ENCODE measurements at regions not wholly inside any gene's neighbourhood (a gene's known extent, or its start where the extent isn't known, plus 50 kb on each side); places are given as distances from the start of the nearest gene placed in this dataset.
A peak's percentile ranks its signal among the peaks of the same experiment; 100 is the strongest.
"Not testable (repeated sequence)": the region's sequence is repeated elsewhere in the genome, so short reads cannot be mapped to it uniquely, and the experiment has no call there.

DNA sequence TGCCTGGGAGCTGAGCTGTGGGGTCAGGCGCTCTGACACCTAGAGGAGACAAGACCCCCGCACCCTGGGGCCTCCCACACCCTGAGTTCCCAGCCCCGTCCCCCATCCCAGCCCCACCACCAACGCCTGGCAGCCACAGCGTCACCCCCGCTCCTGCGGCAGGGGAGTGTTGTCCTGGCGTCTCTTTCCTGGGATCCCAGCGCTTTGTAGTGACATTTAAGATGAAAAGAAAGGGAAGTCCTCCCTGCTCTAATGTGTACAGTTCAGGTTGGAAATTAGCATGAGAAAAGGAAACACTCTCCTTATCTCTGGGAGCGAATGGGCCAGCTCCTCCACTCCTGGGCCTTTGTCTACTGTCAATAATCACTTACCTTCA lies 112.1 kb downstream of the FAM53A start:
- H3K9ac ChIP-seq (ENCODE audit: low read depth, low read length): no peak overlapping the region

DNA sequence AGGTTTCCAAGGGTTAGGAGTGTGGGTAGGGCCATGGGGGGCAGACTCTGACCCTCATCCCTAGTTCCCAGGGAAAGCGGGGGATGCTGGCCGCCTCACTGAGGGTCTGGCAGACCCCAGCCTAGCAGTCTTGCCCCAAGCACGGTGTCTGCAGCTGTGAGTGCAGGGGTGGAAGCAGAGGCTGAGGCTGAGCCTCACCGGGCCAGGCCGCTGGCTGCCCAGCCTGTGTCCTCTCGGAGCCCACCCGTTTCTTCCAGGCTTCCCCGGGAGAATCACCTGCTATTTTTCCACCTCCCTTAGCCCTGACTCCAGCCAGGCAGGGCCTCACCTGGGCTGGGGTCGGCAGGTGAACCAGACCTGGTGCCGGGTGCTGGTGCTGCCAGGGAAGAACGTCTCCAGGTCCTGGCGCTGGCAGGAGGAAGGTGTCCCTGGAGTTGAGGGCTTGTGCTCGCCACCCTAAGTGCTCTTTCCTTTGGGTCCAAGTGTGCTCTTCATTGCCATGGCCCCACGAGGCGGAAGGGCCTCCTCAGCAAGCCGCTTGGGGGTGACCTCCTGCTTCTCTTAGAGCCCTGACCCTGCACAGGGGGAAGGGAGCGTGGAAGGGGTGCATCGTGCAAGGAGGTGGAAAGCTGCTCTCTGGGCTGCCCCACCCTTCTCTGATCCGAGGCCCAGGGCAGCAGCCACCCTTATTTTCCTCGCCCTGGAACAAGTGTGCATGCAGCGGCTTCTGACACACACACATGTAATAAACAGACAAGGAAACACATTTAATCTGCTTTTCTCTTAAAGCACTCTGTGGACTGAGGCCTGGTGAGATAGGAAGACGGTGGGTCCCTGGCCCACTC lies 112.7 kb downstream of the FAM53A start:
- no peak overlapping the region for H3K9ac ChIP-seq (ENCODE audit: low read depth, low read length)
- H3K36me3 ChIP-seq (ENCODE audit: control insufficient read depth, insufficient read depth, low read length): no peaks in the 10 kb centered on the region
- H3K27me3 ChIP-seq (ENCODE audit: control insufficient read depth, insufficient read depth, low read length): no peaks in the 10 kb centered on the region
- H3K4me1 ChIP-seq (ENCODE audit: control insufficient read depth, insufficient read depth, low read length): peaks cover 14% of the 10 kb centered on the region
- peak overlapping the region; percentile 51 for H3K27ac ChIP-seq (ENCODE audit: low read depth, low read length)
- no peak overlapping the region for H3K4me3 ChIP-seq (ENCODE audit: low read depth, low read length)
- H3K9me3 ChIP-seq (ENCODE audit: control insufficient read depth, insufficient read depth, low read length): no peaks in the 10 kb centered on the region

More for the DNA sequence above, 112.1 kb downstream of the FAM53A start:
- Histone ChIP-seq H3K27ac (ENCODE audit: low read depth, low read length) (peak overlapping the region; percentile 51), H3K36me3 (ENCODE audit: control insufficient read depth, insufficient read depth, low read length) (no peaks in the 10 kb centered on the region), H3K4me3 (ENCODE audit: low read depth, low read length) (no peak overlapping the region), H3K9me3 (ENCODE audit: control insufficient read depth, insufficient read depth, low read length) (no peaks in the 10 kb centered on the region), H3K4me1 (ENCODE audit: control insufficient read depth, insufficient read depth, low read length) (peaks cover 15% of the 10 kb centered on the region), H3K27me3 (ENCODE audit: control insufficient read depth, insufficient read depth, low read length) (0 out of 2 replicates have a peak, but pooled peaks cover under 1% of the 10 kb centered on the region)

GRCh38 chr4:1570291-1571164 lies 113.6 kb downstream of the FAM53A start:
- Histone ChIP-seq H3K27ac (ENCODE audit: low read depth, low read length) (no peak overlapping the region), H3K9me3 (ENCODE audit: control insufficient read depth, insufficient read depth, low read length) (no peaks in the 10 kb centered on the region), H3K27me3 (ENCODE audit: control insufficient read depth, insufficient read depth, low read length) (no peaks in the 10 kb centered on the region), H3K9ac (ENCODE audit: low read depth, low read length) (no peak overlapping the region), H3K4me1 (ENCODE audit: control insufficient read depth, insufficient read depth, low read length) (peaks cover 18% of the 10 kb centered on the region), H3K4me3 (ENCODE audit: low read depth, low read length) (no peak overlapping the region), H3K36me3 (ENCODE audit: control insufficient read depth, insufficient read depth, low read length) (no peaks in the 10 kb centered on the region)

GRCh38 chr4:1569461-1570151 lies 114.5 kb downstream of the FAM53A start:
- Histone ChIP-seq H3K4me1 (ENCODE audit: control insufficient read depth, insufficient read depth, low read length) (peaks cover 18% of the 10 kb centered on the region), H3K27me3 (ENCODE audit: control insufficient read depth, insufficient read depth, low read length) (no peaks in the 10 kb centered on the region), H3K9ac (ENCODE audit: low read depth, low read length) (no peak overlapping the region), H3K27ac (ENCODE audit: low read depth, low read length) (no peak overlapping the region), H3K9me3 (ENCODE audit: control insufficient read depth, insufficient read depth, low read length) (no peaks in the 10 kb centered on the region), H3K4me3 (ENCODE audit: low read depth, low read length) (no peak overlapping the region), H3K36me3 (ENCODE audit: control insufficient read depth, insufficient read depth, low read length) (no peaks in the 10 kb centered on the region)

DNA sequence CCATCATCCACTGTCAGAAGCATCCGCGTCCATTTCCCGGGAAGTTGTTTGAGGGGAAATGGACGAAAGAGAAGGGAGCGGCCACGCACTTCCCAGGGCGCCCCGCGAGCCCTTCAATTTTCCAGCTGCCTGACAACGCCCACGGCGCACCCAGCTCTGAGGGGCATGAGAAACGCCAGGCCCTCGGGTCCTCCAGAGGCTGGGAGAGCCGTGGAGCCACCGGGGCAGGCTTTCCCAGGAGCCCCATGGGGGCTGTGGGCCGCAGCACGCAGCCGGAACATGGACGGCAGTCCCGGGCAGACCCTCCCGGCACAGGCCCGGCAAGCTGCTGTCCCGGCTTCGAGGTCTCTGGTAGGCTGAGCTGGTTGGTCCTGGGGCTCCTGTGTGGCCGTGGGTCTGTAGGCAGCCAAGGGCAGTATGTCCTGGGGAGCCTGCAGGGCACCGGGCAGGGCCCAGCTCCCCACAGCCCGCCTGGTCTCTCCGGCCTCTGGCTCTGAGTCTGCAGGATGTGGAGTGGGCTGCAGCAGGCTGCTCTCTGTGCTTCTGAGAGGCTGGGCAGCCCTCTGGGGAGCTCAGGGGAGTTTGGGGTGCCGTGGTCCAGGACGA lies 115.2 kb downstream of the FAM53A start:
- no peak overlapping the region for H3K4me3 ChIP-seq (ENCODE audit: low read depth, low read length)
- no peaks in the 10 kb centered on the region for H3K36me3 ChIP-seq (ENCODE audit: control insufficient read depth, insufficient read depth, low read length)
- H3K27ac ChIP-seq (ENCODE audit: low read depth, low read length): no peak overlapping the region
- H3K9me3 ChIP-seq (ENCODE audit: control insufficient read depth, insufficient read depth, low read length): no peaks in the 10 kb centered on the region
- H3K9ac ChIP-seq (ENCODE audit: low read depth, low read length): no peak overlapping the region
- no peaks in the 10 kb centered on the region for H3K27me3 ChIP-seq (ENCODE audit: control insufficient read depth, insufficient read depth, low read length)
- peaks cover 18% of the 10 kb centered on the region for H3K4me1 ChIP-seq (ENCODE audit: control insufficient read depth, insufficient read depth, low read length)

GRCh38 chr4:1567808-1568581 lies 116.1 kb downstream of the FAM53A start:
- Histone ChIP-seq H3K36me3 (ENCODE audit: control insufficient read depth, insufficient read depth, low read length) (no peaks in the 10 kb centered on the region), H3K27ac (ENCODE audit: low read depth, low read length) (no peak overlapping the region), H3K4me3 (ENCODE audit: low read depth, low read length) (no peak overlapping the region), H3K9ac (ENCODE audit: low read depth, low read length) (no peak overlapping the region), H3K27me3 (ENCODE audit: control insufficient read depth, insufficient read depth, low read length) (no peaks in the 10 kb centered on the region), H3K9me3 (ENCODE audit: control insufficient read depth, insufficient read depth, low read length) (no peaks in the 10 kb centered on the region), H3K4me1 (ENCODE audit: control insufficient read depth, insufficient read depth, low read length) (peaks cover 18% of the 10 kb centered on the region)

DNA sequence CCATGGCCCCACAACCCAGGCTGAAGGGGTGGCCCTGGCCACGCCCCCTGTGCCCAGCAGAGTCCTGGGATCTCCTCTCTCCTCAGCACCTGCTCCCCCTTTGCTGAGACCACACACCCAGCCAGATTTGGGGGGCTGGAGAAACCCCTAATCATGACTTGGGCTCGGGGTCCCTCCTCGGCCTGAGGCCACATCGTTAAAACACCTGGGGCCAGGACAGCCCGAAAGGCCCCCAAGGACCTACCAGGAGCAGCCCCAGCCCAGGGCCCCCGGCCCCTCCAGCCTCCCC lies 116.7 kb downstream of the FAM53A start:
- Histone ChIP-seq H3K27me3 (ENCODE audit: control insufficient read depth, insufficient read depth, low read length) (no peaks in the 10 kb centered on the region), H3K9me3 (ENCODE audit: control insufficient read depth, insufficient read depth, low read length) (no peaks in the 10 kb centered on the region), H3K4me3 (ENCODE audit: low read depth, low read length) (no peak overlapping the region), H3K9ac (ENCODE audit: low read depth, low read length) (no peak overlapping the region), H3K4me1 (ENCODE audit: control insufficient read depth, insufficient read depth, low read length) (peaks cover 18% of the 10 kb centered on the region), H3K36me3 (ENCODE audit: control insufficient read depth, insufficient read depth, low read length) (no peaks in the 10 kb centered on the region), H3K27ac (ENCODE audit: low read depth, low read length) (no peak overlapping the region)

DNA sequence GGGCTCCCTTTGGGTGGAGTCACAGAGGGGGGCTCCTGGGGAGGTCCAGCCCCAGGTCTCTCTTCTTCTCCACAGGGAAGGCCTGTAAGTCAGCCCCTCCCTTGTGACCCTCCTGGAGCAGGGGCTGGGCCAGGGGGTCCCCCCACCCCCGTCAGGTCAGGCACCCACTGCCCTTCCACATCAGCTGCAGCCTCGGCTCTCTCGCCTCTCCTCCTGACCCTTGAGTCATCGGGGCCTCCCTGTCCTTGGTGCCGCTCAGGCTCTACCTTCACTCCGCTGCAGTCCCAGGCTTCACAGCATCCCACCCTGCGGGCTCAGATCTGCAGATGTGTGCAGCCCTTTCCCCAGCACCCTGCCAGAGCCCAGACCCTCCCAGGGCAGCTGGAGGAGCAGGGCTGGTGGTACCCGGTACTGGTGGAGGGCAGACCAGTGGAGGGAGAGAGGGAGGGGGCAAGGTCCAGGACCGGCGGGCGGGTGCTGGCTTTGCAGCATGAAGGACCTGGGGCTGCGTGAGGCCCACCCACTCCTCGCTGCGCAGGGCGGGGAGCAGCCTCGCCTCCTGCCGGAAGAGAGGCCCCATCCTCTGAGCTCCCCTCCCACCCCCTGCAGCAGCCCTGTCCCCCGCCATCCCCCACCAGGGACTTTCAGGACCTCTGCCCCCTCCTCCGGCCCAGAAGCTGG lies 117.1 kb downstream of the FAM53A start:
- H3K4me3 ChIP-seq (ENCODE audit: low read depth, low read length): no peak overlapping the region
- H3K9ac ChIP-seq (ENCODE audit: low read depth, low read length): no peak overlapping the region
- no peaks in the 10 kb centered on the region for H3K9me3 ChIP-seq (ENCODE audit: control insufficient read depth, insufficient read depth, low read length)
- H3K4me1 ChIP-seq (ENCODE audit: control insufficient read depth, insufficient read depth, low read length): peaks cover 14% of the 10 kb centered on the region
- H3K36me3 ChIP-seq (ENCODE audit: control insufficient read depth, insufficient read depth, low read length): no peaks in the 10 kb centered on the region
- no peak overlapping the region for H3K27ac ChIP-seq (ENCODE audit: low read depth, low read length)
- H3K27me3 ChIP-seq (ENCODE audit: control insufficient read depth, insufficient read depth, low read length): no peaks in the 10 kb centered on the region

DNA sequence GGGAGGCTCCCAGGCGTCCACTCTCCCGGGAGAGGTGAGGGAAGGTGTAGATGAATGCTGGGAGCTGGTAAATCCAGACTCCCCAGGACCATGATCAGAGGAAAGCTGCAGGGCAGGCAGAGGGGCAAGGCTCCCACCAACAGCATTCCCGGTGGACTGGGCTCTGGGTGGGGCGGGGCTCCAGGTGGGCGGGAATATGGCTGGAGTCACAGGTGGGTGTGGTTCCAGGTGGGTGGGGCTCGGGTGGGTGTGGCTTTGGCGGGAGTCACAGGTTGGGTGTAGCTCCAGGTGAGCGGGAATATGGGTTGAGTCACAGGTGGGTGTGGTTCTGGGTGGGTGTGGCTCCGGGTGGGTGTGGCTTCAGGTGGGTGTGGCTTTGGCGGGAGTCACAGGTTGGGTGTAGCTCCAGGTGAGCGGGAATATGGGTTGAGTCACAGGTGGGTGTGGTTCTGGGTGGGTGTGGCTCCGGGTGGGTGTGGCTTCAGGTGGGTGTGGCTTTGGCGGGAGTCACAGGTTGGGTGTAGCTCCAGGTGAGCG lies 117.7 kb downstream of the FAM53A start:
- H3K36me3 ChIP-seq (ENCODE audit: control insufficient read depth, insufficient read depth, low read length); H3K9ac ChIP-seq (ENCODE audit: low read depth, low read length); H3K4me1 ChIP-seq (ENCODE audit: control insufficient read depth, insufficient read depth, low read length); H3K4me3 ChIP-seq (ENCODE audit: low read depth, low read length); H3K27ac ChIP-seq (ENCODE audit: low read depth, low read length); H3K27me3 ChIP-seq (ENCODE audit: control insufficient read depth, insufficient read depth, low read length); H3K9me3 ChIP-seq (ENCODE audit: control insufficient read depth, insufficient read depth, low read length): not testable (repeated sequence)
